ENCODE measurements at regions not wholly inside any gene's neighbourhood (a gene's known extent, or its start where the extent isn't known, plus 50 kb on each side); places are given as distances from the start of the nearest gene placed in this dataset.

- TF ChIP-seq CTCF (IDR thresholded peaks at IDR 0.05): no peak
- TF ChIP-seq REST (IDR thresholded peaks at IDR 0.05; ENCODE audit: insufficient read depth in 1 of 2, low read depth in 2 of 2, low read length in 1 of 2): no peak
- no peak for TF ChIP-seq SIN3A (IDR thresholded peaks at IDR 0.05; ENCODE audit: borderline replicate concordance, insufficient read depth, low read depth, low read length)
Measured at GRCh38 chr6:9272671-9273070, 837.3 kb upstream of the SLC35B3 start.

All from Panc1 (cell line).